H1 (cell line): ENCODE measurements at regions not wholly inside any gene's neighbourhood (a gene's known extent, or its start where the extent isn't known, plus 50 kb on each side); places are given as distances from the start of the nearest gene placed in this dataset.

Experiments
- CTCF ChIA-PET: fragments of 300-600 bp; sonication (Branson Sonifier 250); formaldehyde crosslinking; loops from one replicate; lab custom pipeline; 2021; ENCODE audit not compliant: partially characterized antibody; lab: Charles Lee
- POLR2A ChIA-PET: fragments of 300-600 bp; sonication (Branson Sonifier 250); formaldehyde crosslinking; loops from one replicate; lab custom pipeline; 2021; ENCODE audit warnings: inconsistent platforms; ENCODE audit not compliant: partially characterized antibody; lab: Charles Lee
- DNase-seq, 2 experiments: peaks; one replicate each; pipeline versions ENCODE4 v3.0.0 to v3.0.0-alpha.2; 2010 to 2022; ENCODE audit warnings: low spot score in 2 of 2, low read depth in 1 of 2, mixed read lengths in 1 of 2
- FAIRE-seq: peaks from 2 replicates; lab custom pipeline; 2011; peaks lifted over from hg19 to GRCh38; lab: Jason Lieb, UNC
- H2AFZ ChIP-seq: 2 replicates; pipeline ENCODE4 v1.8.1; 2012; ENCODE audit warnings: low read length, inconsistent platforms
- H2AK5ac ChIP-seq: 2 replicates; pipeline ENCODE4 v1.6.1; 2013; ENCODE audit warnings: low read depth, low read length
- H2BK120ac ChIP-seq: replicated peaks from 2 replicates; pipeline ENCODE3; 2013; ENCODE audit warnings: low read depth, low read length, inconsistent platforms
- H2BK12ac ChIP-seq: 2 replicates; pipeline ENCODE4 v1.6.1; 2013; ENCODE audit warnings: low read depth, low read length
- H2BK15ac ChIP-seq: 2 replicates; pipeline ENCODE4 v1.6.1; 2013; ENCODE audit warnings: low read length
- H2BK20ac ChIP-seq: 2 replicates; pipeline ENCODE4 v1.6.1; 2013; ENCODE audit warnings: low read length
- H2BK5ac ChIP-seq: 2 replicates; pipeline ENCODE4 v1.6.1; 2013; ENCODE audit warnings: low read depth, low read length
- H3K14ac ChIP-seq: 2 replicates; pipeline ENCODE4 v1.6.1; 2013; ENCODE audit warnings: inconsistent platforms; ENCODE audit not compliant: insufficient read length
- H3K18ac ChIP-seq: 2 replicates; pipeline ENCODE4 v1.6.1; 2013; ENCODE audit warnings: low read length; ENCODE audit errors: extremely low read depth
- H3K23ac ChIP-seq: 2 replicates; pipeline ENCODE4 v1.6.1; 2013; ENCODE audit warnings: inconsistent platforms; ENCODE audit not compliant: insufficient read length
- H3K23me2 ChIP-seq: 2 replicates; pipeline ENCODE4 v1.6.1; 2013; ENCODE audit warnings: low read depth, low read length
- H3K27ac ChIP-seq: 2 replicates; pipeline ENCODE4 v1.6.1; 2011; ENCODE audit warnings: low read depth, low read length, inconsistent platforms
- H3K27me3 ChIP-seq, 4 experiments: replicated peaks in 1 of 4; 1 replicate in 1 of 4; 2 replicates in 3 of 4; pipeline versions ENCODE4 v1.6.1 to v1.8.1; 2011 to 2013; ENCODE audit warnings: low read length in 3 of 4, mild to moderate bottlenecking in 3 of 4, inconsistent platforms in 2 of 4, mixed read lengths in 2 of 4, moderate library complexity in 1 of 4; ENCODE audit not compliant: control insufficient read depth in 3 of 4, insufficient read depth in 3 of 4; ENCODE audit errors: extremely low read depth in 1 of 4
- H3K36me3 ChIP-seq, 4 experiments: 2 replicates each; pipeline versions ENCODE4 v1.6.1 to v1.8.1; 2011 to 2013; ENCODE audit warnings: mild to moderate bottlenecking in 4 of 4, low read length in 3 of 4, moderate library complexity in 2 of 4, control low read depth in 1 of 4, inconsistent platforms in 1 of 4; ENCODE audit not compliant: insufficient read depth in 4 of 4, control insufficient read depth in 2 of 4
- H3K4ac ChIP-seq: replicated peaks from 2 replicates; pipeline ENCODE3; 2013; ENCODE audit warnings: low read length, low read depth, mixed read lengths, inconsistent platforms; ENCODE audit not compliant: insufficient read length
- H3K4me1 ChIP-seq, 4 experiments: replicated peaks in 1 of 4; 1 replicate in 1 of 4; 2 replicates in 3 of 4; pipeline versions ENCODE4 v1.6.1 to v1.8.1; 2011 to 2013; ENCODE audit warnings: low read length in 3 of 4, inconsistent platforms in 2 of 4, mixed read lengths in 1 of 4; ENCODE audit not compliant: insufficient read depth in 4 of 4, control insufficient read depth in 3 of 4
- H3K4me2 ChIP-seq, 2 experiments: 2 replicates each; pipeline versions ENCODE4 v1.6.1 to v1.8.1; 2011 to 2013; ENCODE audit warnings: low read depth in 2 of 2, low read length in 2 of 2, control low read depth in 1 of 2, inconsistent platforms in 1 of 2, mild to moderate bottlenecking in 1 of 2; ENCODE audit not compliant: insufficient read depth in 1 of 2
- H3K4me3 ChIP-seq, 4 experiments: fragments of 200-600, 300-600 bp in 1 of 4; sonication (generic), shearing (Covaris generic), sonication (Bioruptor Twin) in 1 of 4; 2 replicates each; pipeline versions ENCODE4 v1.5.1 to v1.8.1; 2011 to 2016; ENCODE audit warnings: low read length in 4 of 4, low read depth in 3 of 4, control low read depth in 2 of 4, inconsistent platforms in 2 of 4, mild to moderate bottlenecking in 2 of 4, mixed read lengths in 1 of 4, moderate library complexity in 1 of 4; ENCODE audit not compliant: insufficient read depth in 2 of 4; ENCODE audit errors: extremely low read depth in 1 of 4
- H3K56ac ChIP-seq: replicated peaks from 2 replicates; pipeline ENCODE3; 2013; ENCODE audit warnings: low read depth, mild to moderate bottlenecking, mixed read lengths, low read length, inconsistent platforms; ENCODE audit not compliant: insufficient read length
- H3K79me1 ChIP-seq: 2 replicates; pipeline ENCODE4 v1.6.1; 2013; ENCODE audit warnings: low read depth, low read length, control low read depth
- H3K79me2 ChIP-seq, 2 experiments: 2 replicates each; pipeline versions ENCODE4 v1.6.1 to v1.8.1; 2012 to 2013; ENCODE audit warnings: low read length in 2 of 2, mild to moderate bottlenecking in 2 of 2, inconsistent platforms in 1 of 2; ENCODE audit not compliant: insufficient read depth in 2 of 2, control insufficient read depth in 1 of 2
- H3K9ac ChIP-seq, 4 experiments: replicated peaks in 1 of 4; 1 replicate in 1 of 4; 2 replicates in 3 of 4; pipeline versions ENCODE4 v1.6.1 to v1.8.1; 2011 to 2013; ENCODE audit warnings: low read depth in 3 of 4, low read length in 3 of 4, control low read depth in 2 of 4, mild to moderate bottlenecking in 2 of 4, moderate library complexity in 2 of 4, inconsistent platforms in 1 of 4; ENCODE audit errors: extremely low read depth in 1 of 4
- H3K9me3 ChIP-seq, 2 experiments: 2 replicates each; pipeline versions ENCODE4 v1.6.1 to v1.8.1; 2012 to 2013; ENCODE audit warnings: mild to moderate bottlenecking in 2 of 2, moderate library complexity in 2 of 2, control low read depth in 1 of 2, inconsistent platforms in 1 of 2, low read depth in 1 of 2, low read length in 1 of 2, mixed read lengths in 1 of 2; ENCODE audit not compliant: insufficient read depth in 2 of 2
- H4K20me1 ChIP-seq, 2 experiments: replicated peaks in 1 of 2; 2 replicates each; pipeline versions ENCODE3 to v1.8.1; 2011 to 2013; ENCODE audit warnings: inconsistent platforms in 2 of 2, low read length in 2 of 2, mild to moderate bottlenecking in 1 of 2; ENCODE audit not compliant: insufficient read depth in 2 of 2, control insufficient read depth in 1 of 2
- H4K5ac ChIP-seq: 2 replicates; pipeline ENCODE4 v1.6.1; 2013; ENCODE audit warnings: low read length, low read depth, mixed read lengths, inconsistent platforms; ENCODE audit not compliant: insufficient read length
- H4K8ac ChIP-seq: 2 replicates; pipeline ENCODE4 v1.8.0; 2013; ENCODE audit warnings: mild to moderate bottlenecking, moderate library complexity, low read length, inconsistent platforms; ENCODE audit not compliant: insufficient read depth; ENCODE audit errors: extremely low read depth
- H4K91ac ChIP-seq: replicated peaks from 2 replicates; pipeline ENCODE3; 2013; ENCODE audit warnings: low read length, mixed read lengths, inconsistent platforms; ENCODE audit not compliant: insufficient read length
- ASH2L ChIP-seq: fragments of 200-600, 300-600 bp; sonication (generic); IDR thresholded peaks from one replicate; pipeline ENCODE4 v1.7.1; 2017; ENCODE audit warnings: low read length
- BCL11A ChIP-seq, 2 experiments: IDR thresholded peaks; one replicate each; pipeline ENCODE4 v1.6.1; 2011; ENCODE audit warnings: low read depth in 2 of 2, low read length in 2 of 2, mild to moderate bottlenecking in 2 of 2
- BRCA1 ChIP-seq: IDR thresholded peaks from 2 replicates; pipeline ENCODE4 v1.6.1; 2012; ENCODE audit warnings: low read depth, low read length, improper control_type of control experiment
- CBX5 ChIP-seq: fragments of 300-800, 300-1000 bp; sonication (generic); IDR thresholded peaks from 2 replicates; pipeline ENCODE4 v1.7.1; 2016; ENCODE audit warnings: antibody characterized with exemption, low read length, low read depth
- CHD2 ChIP-seq: IDR thresholded peaks from 2 replicates; pipeline ENCODE4 v1.6.1; 2012; ENCODE audit warnings: low read length, improper control_type of control experiment
- CTBP2 ChIP-seq: IDR thresholded peaks from 2 replicates; pipeline ENCODE4 v1.7.0; 2011; ENCODE audit warnings: borderline replicate concordance, mild to moderate bottlenecking, moderate library complexity, mixed read lengths, low read length; ENCODE audit not compliant: insufficient read depth, insufficient read length
- EZH2 ChIP-seq: fragments of 200-600 bp; sonication (generic); IDR thresholded peaks from 2 replicates; pipeline ENCODE4 v1.7.1; 2012; ENCODE audit warnings: low read depth, mild to moderate bottlenecking, moderate library complexity, low read length, inconsistent platforms; ENCODE audit not compliant: severe bottlenecking
- GABPA ChIP-seq: IDR thresholded peaks from 2 replicates; pipeline ENCODE4 v1.6.1; 2011; ENCODE audit warnings: mild to moderate bottlenecking, low read length, moderate library complexity, borderline replicate concordance; ENCODE audit not compliant: insufficient read depth
- KDM1A ChIP-seq: fragments of 200-600, 300-600 bp; sonication (generic); IDR thresholded peaks from 2 replicates; pipeline ENCODE4 v1.7.1; 2016; ENCODE audit warnings: mild to moderate bottlenecking, low read length, borderline replicate concordance
- MAX ChIP-seq: IDR thresholded peaks from 2 replicates; pipeline ENCODE4 v1.6.1; 2012; ENCODE audit warnings: inconsistent platforms
- POU5F1 ChIP-seq: IDR thresholded peaks from 2 replicates; pipeline ENCODE4 v1.6.1; 2011; ENCODE audit warnings: low read depth, mild to moderate bottlenecking, low read length, moderate library complexity
- RBBP5 ChIP-seq: IDR thresholded peaks from 2 replicates; pipeline ENCODE4 v1.7.1; 2012; ENCODE audit warnings: low read depth, mild to moderate bottlenecking, inconsistent platforms, low read length, moderate library complexity, borderline replicate concordance
- RXRA ChIP-seq: IDR thresholded peaks from 2 replicates; pipeline ENCODE4 v1.6.1; 2011; ENCODE audit warnings: low read depth, mild to moderate bottlenecking, low read length, moderate library complexity; ENCODE audit not compliant: insufficient read depth
- YY1 ChIP-seq: IDR thresholded peaks from 2 replicates; pipeline ENCODE4 v1.6.1; 2011; ENCODE audit warnings: low read depth, mild to moderate bottlenecking, low read length
- ZNF274 ChIP-seq: IDR thresholded peaks from 2 replicates; pipeline ENCODE4 v1.7.0; 2012; ENCODE audit warnings: low read length, borderline replicate concordance; ENCODE audit errors: extremely low read depth
- WGBS, 2 experiments: shearing (Covaris generic) in 1 of 2; methylation state at CpG; one replicate each; pipeline versions ENCODE4 v1.1.6 to v1.1.7; 2013 to 2015; ENCODE audit warnings: low lambda C conversion rate in 2 of 2, mixed read lengths in 2 of 2, inconsistent platforms in 1 of 2, low coverage in 1 of 2, missing lambda C conversion rate in 1 of 2; ENCODE audit not compliant: insufficient replicate concordance in 2 of 2, insufficient coverage in 1 of 2, insufficient read length in 1 of 2; ENCODE audit errors: extremely low coverage in 1 of 2, missing lambda C conversion rate in 1 of 2; 5-methylcytosine and 5-hydroxymethylcytosine counted together

DNA sequence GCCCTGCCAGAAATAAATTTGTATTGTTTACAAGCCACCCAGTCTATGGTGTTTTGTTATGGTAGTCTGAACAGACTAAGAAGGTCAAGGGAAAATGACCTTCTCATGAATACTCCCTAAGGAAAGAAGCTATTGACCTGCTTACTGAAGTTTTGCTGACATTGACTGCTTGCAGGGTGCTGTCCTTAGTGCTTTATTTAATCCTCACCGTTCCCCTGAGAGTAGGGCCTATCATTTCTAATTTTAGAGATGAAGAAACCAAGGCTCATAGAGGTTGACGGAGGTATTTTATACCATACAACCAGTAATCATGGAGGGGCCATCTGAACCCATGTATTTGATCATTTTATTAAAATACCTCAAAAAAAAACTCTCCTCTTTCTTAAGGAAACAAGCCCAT is 66.7 kb upstream of the INCENP start:
- no peaks in the 10 kb centered on the region for H3K36me3 ChIP-seq
- no peak overlapping the region for H2BK120ac ChIP-seq
- 85% methylated on average over 2 of the region's 2 CpGs; no CpG with 5 or more reads in 1 of the 2 experiments for WGBS, 2 experiments
- H2BK5ac ChIP-seq: no peak overlapping the region
- ChIA-PET POLR2A (interaction anchor here (0.9 kb wide), 1 partner anchor 25 kb away, joined by 3 read pairs; no protein-coding TSS in a partner anchor), CTCF (interaction anchor here (1.0 to 3.7 kb wide), 5 partner anchors 25 to 158 kb away, joined by 3 to 14 read pairs (median 4); no protein-coding TSS in a partner anchor)
- no peaks in the 10 kb centered on the region for H3K4me1 ChIP-seq
- 0 out of 4 replicates have a peak, but pooled peaks cover 0 to 5% of the 10 kb centered on the region in 2 experiments for H3K9me3 ChIP-seq
- FAIRE-seq (no peak), DNase-seq (no peak)
- H2AK5ac ChIP-seq: no peak overlapping the region
- H4K20me1 ChIP-seq: no peaks in the 10 kb centered on the region
- H3K4ac ChIP-seq: no peak overlapping the region
- no peaks in the 10 kb centered on the region for H3K79me2 ChIP-seq
- no peak overlapping the region for H3K9ac ChIP-seq
- no peak overlapping the region for H3K18ac ChIP-seq
- no peak overlapping the region for H4K91ac ChIP-seq
- no peak overlapping the region for H2BK20ac ChIP-seq
- no peak overlapping the region for H3K4me2 ChIP-seq
- no peak overlapping the region for H3K14ac ChIP-seq
- H3K4me3 ChIP-seq: no peak overlapping the region
- no peak overlapping the region for H3K56ac ChIP-seq
- no peaks in the 10 kb centered on the region for H3K79me1 ChIP-seq
- H4K8ac ChIP-seq: no peak overlapping the region
- no peak overlapping the region for H2BK15ac ChIP-seq
- H3K27ac ChIP-seq: no peak overlapping the region
- no peak overlapping the region for H4K5ac ChIP-seq
- no peaks in the 10 kb centered on the region for H3K23me2 ChIP-seq
- H2AFZ ChIP-seq: no peak overlapping the region
- H3K23ac ChIP-seq: no peak overlapping the region
- no peak overlapping the region for H2BK12ac ChIP-seq
- H3K27me3 ChIP-seq: no peaks in the 10 kb centered on the region
- TF ChIP-seq RXRA (no peak), BRCA1 (no peak), GABPA (no peak), CBX5 (no peak), BCL11A (IDR thresholded peaks at IDR 0.05; ENCODE audit: low read depth in 2 of 2, low read length in 2 of 2) (no peak), POU5F1 (no peak), ASH2L (no peak), CHD2 (no peak), YY1 (no peak), CTBP2 (no peak), ZNF274 (no peak), KDM1A (no peak), RBBP5 (no peak), EZH2 (no peak), MAX (no peak)
